Fibroblast of the aortic adventitia (primary cell): ENCODE measurements at regions not wholly inside any gene's neighbourhood (a gene's known extent, or its start where the extent isn't known, plus 50 kb on each side); places are given as distances from the start of the nearest gene placed in this dataset.
"Not testable (repeated sequence)": the region's sequence is repeated elsewhere in the genome, so short reads cannot be mapped to it uniquely, and the experiment has no call there.

Source experiments
- DNase-seq: peaks from one replicate; pipeline ENCODE4 v3.0.0-alpha.2; 2010; ENCODE audit warnings: low read depth
- H3K4me3 ChIP-seq: 2 replicates; pipeline ENCODE4 v1.5.1; 2011; ENCODE audit warnings: low read depth, mild to moderate bottlenecking, control low read depth, low read length, moderate library complexity
- CTCF ChIP-seq: IDR thresholded peaks from 2 replicates; pipeline ENCODE4 v1.5.1; 2011; ENCODE audit warnings: mild to moderate bottlenecking, low read length, control low read depth, inconsistent platforms; ENCODE audit not compliant: insufficient read depth

GRCh38 chr2:241982706-241983570 lies 113.4 kb downstream of the RTP5 start:
- no peak for TF ChIP-seq CTCF
- no peak overlapping the region for H3K4me3 ChIP-seq
- DNase-seq, result no peak

- TF ChIP-seq CTCF, result no peak
- H3K4me3 ChIP-seq, result no peak overlapping the region
- no peak for DNase-seq
Observed at GRCh38 chr2:241983571-241984270, 114.2 kb downstream of the RTP5 start.

- no peak for TF ChIP-seq CTCF
- H3K4me3 ChIP-seq, result no peak overlapping the region
- DNase-seq, result no peak
Observed at GRCh38 chr2:241984271-241984655, 114.7 kb downstream of the RTP5 start.

- no peak for TF ChIP-seq CTCF
- no peak for DNase-seq
Observed at GRCh38 chr2:241984658-241985057, 115.1 kb downstream of the RTP5 start.

GRCh38 chr2:241985161-241985985 lies 115.8 kb downstream of the RTP5 start:
- not testable (repeated sequence) for DNase-seq, H3K4me3 ChIP-seq

More at GRCh38 chr2:241984658-241985057, 115.1 kb downstream of the RTP5 start:
- no peak overlapping the region for H3K4me3 ChIP-seq

- no peak for DNase-seq
- no peak for TF ChIP-seq CTCF
- H3K4me3 ChIP-seq, result no peak overlapping the region
Observed at GRCh38 chr2:241985986-241986329, 116.4 kb downstream of the RTP5 start.
